Lung (tissue), 11 donors: ENCODE measurements at regions not wholly inside any gene's neighbourhood (a gene's known extent, or its start where the extent isn't known, plus 50 kb on each side); places are given as distances from the start of the nearest gene placed in this dataset.

ENCODE experiments used
- ATAC-seq: fragments of 200-7000 bp; cut with Tn5 transposase; one replicate; pipeline ENCODE4 v1.9.1; 2020; ENCODE audit warnings: moderate number of reproducible peaks; ENCODE audit not compliant: insufficient read depth, low FRiP score
- DNase-seq, 3 donors: peaks; one replicate each; pipeline ENCODE4 v3.0.0-alpha.2; 2013 to 2017
- H3K27ac ChIP-seq, 2 donors: one replicate each; pipeline ENCODE4 v1.5.1; 2013; ENCODE audit warnings: mild to moderate bottlenecking in 2 of 2, moderate library complexity in 2 of 2, control low read depth in 1 of 2, inconsistent platforms in 1 of 2, low read depth in 1 of 2, low read length in 1 of 2
- H3K27me3 ChIP-seq, 3 donors: one replicate each; pipeline ENCODE4 v1.5.1; 2013; ENCODE audit warnings: low read length in 2 of 3; ENCODE audit not compliant: control insufficient read depth in 3 of 3, insufficient read depth in 3 of 3
- H3K36me3 ChIP-seq, 4 donors: one replicate each; pipeline ENCODE4 v1.5.1; 2013; ENCODE audit warnings: low read length in 4 of 4, mild to moderate bottlenecking in 1 of 4, moderate library complexity in 1 of 4; ENCODE audit not compliant: control insufficient read depth in 4 of 4, insufficient read depth in 4 of 4
- H3K4me1 ChIP-seq, 5 donors: one replicate each; pipeline ENCODE4 v1.5.1; 2013; ENCODE audit warnings: low read length in 5 of 5, mild to moderate bottlenecking in 2 of 5, moderate library complexity in 1 of 5; ENCODE audit not compliant: control insufficient read depth in 5 of 5, insufficient read depth in 5 of 5
- H3K4me3 ChIP-seq: one replicate; pipeline ENCODE4 v1.5.1; 2013; ENCODE audit warnings: mild to moderate bottlenecking, control low read depth, moderate library complexity
- H3K9ac ChIP-seq, 2 donors: one replicate each; pipeline ENCODE4 v1.5.1; 2013; ENCODE audit warnings: low read length in 2 of 2, control low read depth in 1 of 2; ENCODE audit not compliant: insufficient read depth in 1 of 2
- H3K9me3 ChIP-seq, 4 donors: one replicate each; pipeline ENCODE4 v1.5.1; 2013; ENCODE audit warnings: low read length in 3 of 4, mild to moderate bottlenecking in 1 of 4, moderate library complexity in 1 of 4; ENCODE audit not compliant: control insufficient read depth in 4 of 4, insufficient read depth in 3 of 4
- CTCF ChIP-seq: IDR thresholded peaks from 2 replicates; pipeline ENCODE4 v1.5.1; 2012; ENCODE audit warnings: mild to moderate bottlenecking; ENCODE audit errors: control extremely low read depth, extremely low read depth
- WGBS, 2 donors: extraction: QIAGEN DNeasy Blood & Tissue Kit; methylation state at CpG; one replicate each; pipeline ENCODE4 v1.1.7; 2013; 5-methylcytosine and 5-hydroxymethylcytosine counted together
- donor health status: control.
- donor health status: control.
- donor health status: Bipolar disorder and iron deficiency.
- donor health status: healthy.
- donor health status: DM: yes; HTN: yes; CAD: no.

- no peak for TF ChIP-seq CTCF
- Histone ChIP-seq H3K9me3 (no peaks in the 10 kb centered on the region), H3K4me1 (peaks cover 0 to 21% (median 0%) of the 10 kb centered on the region in 5 donors), H3K27ac (no peak overlapping the region), H3K36me3 (no peaks in the 10 kb centered on the region), H3K4me3 (no peak overlapping the region), H3K27me3 (no peaks in the 10 kb centered on the region), H3K9ac (no peak overlapping the region)
- DNase-seq: peak in 2 of 3 donors; percentile 60 to 67
- no peak for ATAC-seq
- WGBS, 2 donors: 47 to 53% methylated on average over 3 of the region's 3 CpGs
Measured at GRCh38 chr4:123672987-123673386, 276.4 kb downstream of the SPRY1 start.

DNA sequence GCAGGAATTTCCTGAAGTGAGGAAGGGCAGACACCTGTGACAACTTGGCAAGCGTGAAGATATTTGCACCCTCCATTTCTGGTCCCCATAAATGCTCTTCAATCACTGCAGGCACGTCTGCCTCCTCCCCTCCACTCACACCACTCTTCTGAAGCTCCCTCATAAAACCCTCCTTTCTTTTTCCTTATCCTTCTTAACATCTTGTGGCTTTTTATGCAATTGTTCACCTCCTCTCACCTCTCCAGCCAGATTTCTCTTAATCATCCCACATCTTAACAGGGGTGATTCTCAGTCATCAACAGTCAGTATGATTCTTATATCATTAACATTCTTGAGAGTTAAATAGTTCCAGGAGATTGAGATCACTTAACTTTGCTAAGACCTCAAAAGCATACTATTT lies 277.4 kb downstream of the SPRY1 start:
- Histone ChIP-seq H3K9me3 (no peaks in the 10 kb centered on the region), H3K9ac (no peak overlapping the region), H3K4me1 (peaks cover 0 to 21% (median 0%) of the 10 kb centered on the region in 5 donors), H3K36me3 (no peaks in the 10 kb centered on the region), H3K4me3 (no peak overlapping the region), H3K27me3 (no peaks in the 10 kb centered on the region), H3K27ac (no peak overlapping the region)
- ATAC-seq (no peak), DNase-seq (no peak)
- TF ChIP-seq CTCF: no peak
- whole genome bisulfite sequencing, 2 donors: 80 to 92% methylated on average over 2 of the region's 2 CpGs

DNA sequence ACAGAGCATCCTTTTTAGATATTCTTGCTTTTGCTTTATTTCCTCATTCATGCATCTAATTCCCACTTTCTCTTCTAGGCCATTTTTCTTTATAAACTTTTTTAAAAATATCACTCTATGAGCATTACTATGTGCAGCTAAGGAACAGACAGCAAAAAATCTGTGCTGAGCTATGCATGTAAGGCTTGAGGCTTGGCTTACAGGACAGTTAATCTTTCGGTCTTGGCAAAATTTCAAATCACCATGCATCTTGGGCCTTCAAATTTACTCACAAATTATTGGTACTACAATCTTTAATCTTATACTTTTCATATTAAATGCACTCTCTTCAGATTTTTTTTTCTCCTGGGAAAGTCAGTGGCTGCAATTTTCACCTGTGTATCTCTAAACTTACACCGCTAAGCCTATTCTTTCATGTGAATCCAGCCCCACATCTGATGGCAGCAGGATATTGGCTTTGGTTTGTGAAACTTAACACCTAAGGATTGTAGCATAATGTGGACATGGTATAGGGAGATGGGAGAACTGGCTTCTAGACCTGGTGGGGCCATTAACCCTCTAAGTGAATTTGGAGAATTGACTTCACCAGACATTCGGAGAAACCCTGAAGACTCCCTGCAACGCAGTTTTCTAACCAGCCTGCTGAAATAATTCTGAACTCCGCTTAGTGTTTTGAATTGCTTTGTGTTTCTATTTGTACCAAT lies 278.3 kb downstream of the SPRY1 start:
- Histone ChIP-seq H3K4me1 (peaks cover 0 to 21% (median 0%) of the 10 kb centered on the region in 5 donors), H3K9me3 (no peaks in the 10 kb centered on the region), H3K27me3 (no peaks in the 10 kb centered on the region), H3K4me3 (no peak overlapping the region), H3K9ac (no peak overlapping the region), H3K27ac (no peak overlapping the region), H3K36me3 (no peaks in the 10 kb centered on the region)
- WGBS, 2 donors: 91 to 96% methylated on average over 5 of the region's 5 CpGs
- TF ChIP-seq CTCF: no peak
- ATAC-seq (no peak), DNase-seq (peak in 2 of 3 donors; percentile 42 to 71)

- ATAC-seq (no peak), DNase-seq (no peak)
- no peak overlapping the region for H3K9ac ChIP-seq
- no peaks in the 10 kb centered on the region for H3K9me3 ChIP-seq
- 78 to 90% methylated on average over 1 of the region's 1 CpG for WGBS, 2 donors
- no peak for TF ChIP-seq CTCF
- no peaks in the 10 kb centered on the region for H3K27me3 ChIP-seq
- H3K4me1 ChIP-seq: peaks cover 0 to 21% (median 0%) of the 10 kb centered on the region in 5 donors
- H3K27ac ChIP-seq: no peak overlapping the region
- H3K4me3 ChIP-seq: no peak overlapping the region
- no peaks in the 10 kb centered on the region for H3K36me3 ChIP-seq
Measured at GRCh38 chr4:123675567-123675966, 279.0 kb downstream of the SPRY1 start.
